ENCODE measurements at regions not wholly inside any gene's neighbourhood (a gene's known extent, or its start where the extent isn't known, plus 50 kb on each side); places are given as distances from the start of the nearest gene placed in this dataset.

GRCh38 chrX:131821945-131822622, 201.0 kb upstream of the STK26 start:
- ATAC-seq = no peak
- Histone ChIP-seq H2AFZ (ENCODE audit: low read length) (no peak overlapping the region), H4K20me1 (ENCODE audit: insufficient read depth, low read length) (0 out of 2 replicates have a peak, but pooled peaks cover 2% of the 10 kb centered on the region), H3K27ac (ENCODE audit: extremely low read length, insufficient read depth, low read length) (no peak overlapping the region), H3K9me3 (ENCODE audit: low read length) (no peaks in the 10 kb centered on the region), H3K4me2 (ENCODE audit: low read depth, low read length) (no peak overlapping the region), H3K27me3 (ENCODE audit: control insufficient read depth in 1 of 2, insufficient read depth in 2 of 2, low read length in 2 of 2) (no peaks in the 10 kb centered on the region), H3K36me3 (replicated peaks in 1 of 2; ENCODE audit: control insufficient read depth in 1 of 2, insufficient read depth in 2 of 2, low read length in 2 of 2) (no peaks in the 10 kb centered on the region; a peak in 2 of 5 replicates), H3K79me2 (ENCODE audit: insufficient read depth, low read length) (peaks cover 17% of the 10 kb centered on the region), H3K9ac (ENCODE audit: insufficient read depth, low read depth, low read length) (no peak overlapping the region), H3K4me3 (replicated peaks in 1 of 3; ENCODE audit: insufficient read depth in 1 of 3, low read depth in 2 of 3, low read length in 3 of 3) (no peak overlapping the region), H3K4me1 (ENCODE audit: insufficient read depth, low read length) (peaks cover 19% of the 10 kb centered on the region)
- CTCF ChIA-PET (ENCODE audit: low intra/inter-chr PET ratio, low total read pairs) = no interaction called here
- intact Hi-C loops (cut with micrococcal nuclease; ENCODE audit: unreplicated experiment) = no loop called here
- POLR2A ChIA-PET = no interaction called here
- no peak for FAIRE-seq
- WGBS (ENCODE audit: low lambda C conversion rate) = 96% methylated on average over 17 of the region's 22 CpGs
- DNase-seq (ENCODE audit: low spot score) = no peak
- no TSS peak for BruUV-seq (replicated peaks)
- in situ Hi-C loops (cut with HindIII; ENCODE audit: extremely low pct_ligation_motif_present, low pct_unique_long_range_greater_than_20kb) = no loop called here
- TF ChIP-seq ZNF629 (CRISPR knock-in tag; conservative IDR thresholded peaks at IDR 0.05) (no peak), FOXC1 (CRISPR knock-in tag; IDR thresholded peaks at IDR 0.05; ENCODE audit: borderline replicate concordance) (no peak), ZKSCAN1 (IDR thresholded peaks at IDR 0.05; ENCODE audit: low read length) (no peak), TEAD3 (CRISPR knock-in tag; optimal IDR thresholded peaks at IDR 0.05; ENCODE audit: borderline replicate concordance) (no peak), ZNF609 (CRISPR knock-in tag; IDR thresholded peaks at IDR 0.05; ENCODE audit: borderline replicate concordance) (no peak), SRSF9 (IDR thresholded peaks at IDR 0.05; ENCODE audit: borderline replicate concordance, insufficient read depth, low read depth, low read length, poor library complexity, severe bottlenecking) (no peak), AKNA (CRISPR knock-in tag; IDR thresholded peaks at IDR 0.05; ENCODE audit: borderline replicate concordance) (no peak), U2AF1 (optimal IDR thresholded peaks at IDR 0.05; ENCODE audit: low read depth, low read length) (no peak), ZNF282 (IDR thresholded peaks at IDR 0.05; ENCODE audit: partially characterized antibody) (no peak), ZNF773 (CRISPR knock-in tag; IDR thresholded peaks at IDR 0.05; ENCODE audit: borderline replicate concordance) (no peak), MED8 (CRISPR knock-in tag; IDR thresholded peaks at IDR 0.05; ENCODE audit: insufficient replicate concordance) (no peak), ZNF691 (CRISPR knock-in tag; IDR thresholded peaks at IDR 0.05; ENCODE audit: borderline replicate concordance, low read depth) (no peak), ZFX (CRISPR knock-in tag; IDR thresholded peaks at IDR 0.05; ENCODE audit: low read depth) (no peak)

Data from HepG2 (cell line).